ENCODE measurements at regions not wholly inside any gene's neighbourhood (a gene's known extent, or its start where the extent isn't known, plus 50 kb on each side); places are given as distances from the start of the nearest gene placed in this dataset.

GRCh38 chrX:140292961-140293360, 211.9 kb downstream of the SOX3 start:
- Histone ChIP-seq H3K36me3 (no peaks in the 10 kb centered on the region), H3K27ac (no peak overlapping the region), H3K4me1 (no peaks in the 10 kb centered on the region), H3K27me3 (no peaks in the 10 kb centered on the region), H3K9me3 (no peaks in the 10 kb centered on the region), H3K4me3 (no peak overlapping the region)
- WGBS, 2 donors (ENCODE audit: low coverage in 1 of 2): 0 to 22% methylated on average over 1 of the region's 1 CpG
- no peak for DNase-seq
- TF ChIP-seq POLR2A (IDR thresholded peaks at IDR 0.05) (no peak), EP300 (IDR thresholded peaks at IDR 0.05; ENCODE audit: low read depth) (no peak), POLR2AphosphoS5 (IDR thresholded peaks at IDR 0.05) (no peak), CTCF (IDR thresholded peaks at IDR 0.05) (no peak)
- in situ Hi-C loops (cut with MboI; ENCODE audit: low pct_ligation_motif_present in 1 of 4, low pct_unique_long_range_greater_than_20kb in 1 of 4, low sequenced_read_pairs in 3 of 4) (no loop called here), intact Hi-C loops (cut with DNase I; ENCODE audit: low total_unique reads) (no loop called here)

GRCh38 chrX:140292188-140292587, 212.7 kb downstream of the SOX3 start:
- intact Hi-C loops (cut with DNase I; ENCODE audit: low total_unique reads) (no loop called here), in situ Hi-C loops (cut with MboI; ENCODE audit: low pct_ligation_motif_present in 1 of 4, low pct_unique_long_range_greater_than_20kb in 1 of 4, low sequenced_read_pairs in 3 of 4) (no loop called here)
- TF ChIP-seq EP300 (IDR thresholded peaks at IDR 0.05; ENCODE audit: low read depth) (no peak), POLR2A (IDR thresholded peaks at IDR 0.05) (no peak), POLR2AphosphoS5 (IDR thresholded peaks at IDR 0.05) (no peak), CTCF (IDR thresholded peaks at IDR 0.05) (no peak)
- Histone ChIP-seq H3K4me3 (no peak overlapping the region), H3K9me3 (no peaks in the 10 kb centered on the region), H3K27me3 (no peaks in the 10 kb centered on the region), H3K27ac (no peak overlapping the region), H3K36me3 (no peaks in the 10 kb centered on the region), H3K4me1 (no peaks in the 10 kb centered on the region)
- WGBS, 2 donors (ENCODE audit: low coverage in 1 of 2): 56% methylated on average over 2 of the region's 2 CpGs; no CpG with 5 or more reads in 1 of the 2 donors
- DNase-seq: no peak

- Histone ChIP-seq H3K4me1 (no peaks in the 10 kb centered on the region), H3K36me3 (no peaks in the 10 kb centered on the region), H3K27me3 (no peaks in the 10 kb centered on the region), H3K27ac (no peak overlapping the region), H3K9me3 (no peaks in the 10 kb centered on the region), H3K4me3 (no peak overlapping the region)
- TF ChIP-seq EP300 (IDR thresholded peaks at IDR 0.05; ENCODE audit: low read depth): no peak
- no peak for TF ChIP-seq POLR2AphosphoS5 (IDR thresholded peaks at IDR 0.05)
- no peak for TF ChIP-seq POLR2A (IDR thresholded peaks at IDR 0.05)
- TF ChIP-seq CTCF (IDR thresholded peaks at IDR 0.05): no peak
- in situ Hi-C loops (cut with MboI; ENCODE audit: low pct_ligation_motif_present in 1 of 4, low pct_unique_long_range_greater_than_20kb in 1 of 4, low sequenced_read_pairs in 3 of 4): no loop called here
- no peak for DNase-seq
- WGBS, 2 donors (ENCODE audit: low coverage in 1 of 2): 39% methylated on average over 3 of the region's 3 CpGs; no CpG with 5 or more reads in 1 of the 2 donors
- intact Hi-C loops (cut with DNase I; ENCODE audit: low total_unique reads): no loop called here
Measured at GRCh38 chrX:140274811-140275525, 229.9 kb downstream of the SOX3 start.

DNA sequence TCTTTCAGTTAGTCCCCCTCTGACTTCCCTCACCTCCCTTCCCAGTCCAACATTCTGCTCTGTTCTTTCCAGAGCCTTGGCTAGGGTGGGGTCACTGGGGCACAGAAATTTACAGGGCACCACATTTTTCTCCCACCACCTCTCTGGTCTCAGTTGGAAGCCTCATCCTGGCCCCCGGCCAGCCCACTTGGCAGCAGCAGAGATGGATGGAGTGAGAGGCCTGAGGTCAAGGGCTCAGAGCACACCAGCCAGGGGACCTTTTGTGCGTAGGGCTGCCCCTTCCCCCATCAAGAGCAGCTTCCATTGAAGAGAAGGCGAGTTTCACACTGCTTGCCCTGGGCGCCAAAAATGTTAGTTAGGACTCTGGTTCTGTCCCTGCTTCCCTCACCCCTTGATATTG, 230.9 kb downstream of the SOX3 start:
- TF ChIP-seq POLR2AphosphoS5 (IDR thresholded peaks at IDR 0.05) (no peak), EP300 (IDR thresholded peaks at IDR 0.05; ENCODE audit: low read depth) (no peak), CTCF (IDR thresholded peaks at IDR 0.05) (no peak), POLR2A (IDR thresholded peaks at IDR 0.05) (no peak)
- H3K27ac ChIP-seq: no peak overlapping the region
- H3K4me3 ChIP-seq: no peak overlapping the region
- H3K4me1 ChIP-seq: no peaks in the 10 kb centered on the region
- intact Hi-C loops (cut with DNase I; ENCODE audit: low total_unique reads): no loop called here
- DNase-seq: no peak
- in situ Hi-C loops (cut with MboI; ENCODE audit: low pct_ligation_motif_present in 1 of 4, low pct_unique_long_range_greater_than_20kb in 1 of 4, low sequenced_read_pairs in 3 of 4): no loop called here
- WGBS, 2 donors (ENCODE audit: low coverage in 1 of 2): 72% methylated on average over 4 of the region's 4 CpGs; no CpG with 5 or more reads in 1 of the 2 donors
- H3K9me3 ChIP-seq: no peaks in the 10 kb centered on the region
- H3K27me3 ChIP-seq: no peaks in the 10 kb centered on the region
- no peaks in the 10 kb centered on the region for H3K36me3 ChIP-seq

Data from transverse colon (tissue), 4 donors.